B cell (primary cell): ENCODE measurements at regions not wholly inside any gene's neighbourhood (a gene's known extent, or its start where the extent isn't known, plus 50 kb on each side); places are given as distances from the start of the nearest gene placed in this dataset.

Source experiments
- CTCF ChIP-seq: fragments of 200-600 bp; IDR thresholded peaks from one replicate; pipeline ENCODE4 v1.8.0; 2022; ENCODE audit warnings: antibody characterized with exemption, mild to moderate bottlenecking
- EZH2 ChIP-seq: IDR thresholded peaks from 2 replicates; pipeline ENCODE4 v1.6.1; 2012; ENCODE audit warnings: borderline replicate concordance, low read depth, mild to moderate bottlenecking, moderate library complexity, low read length; ENCODE audit not compliant: insufficient read depth, poor library complexity, severe bottlenecking

GRCh38 chr11:10941871-10942270 is 84.0 kb upstream of the ZBED5 start:
- TF ChIP-seq CTCF (no peak), EZH2 (no peak)
